K562 (cell line): ENCODE measurements at regions not wholly inside any gene's neighbourhood (a gene's known extent, or its start where the extent isn't known, plus 50 kb on each side); places are given as distances from the start of the nearest gene placed in this dataset.

Source experiments
- ATAC-seq: fragments of 200-7000 bp; cut with Tn5 transposase; 3 replicates; pipeline ENCODE4 v1.9.1; 2020; ENCODE audit warnings: moderate library complexity
- BruUV-seq: library from RNA; stranded (reverse); fragments of 400-500 nt; replicated peaks from 2 replicates; lab custom pipeline; 2021; lab: Mats Ljungman, UMichigan
- CTCF ChIA-PET: fragments of 300-600 bp; formaldehyde crosslinking; extraction: SDS; loops from one replicate; lab custom pipeline; 2021; ENCODE audit warnings: low intra/inter-chr PET ratio; lab: Yijun Ruan, JAX
- POLR2A ChIA-PET: fragments of 300-600, 350-650 bp; sonication (Branson Sonifier 250); formaldehyde crosslinking; extraction: SDS; loops from one replicate; lab custom pipeline; 2021; ENCODE audit warnings: antibody characterized with exemption, inconsistent platforms; lab: Yijun Ruan, JAX
- DNase-seq, 4 experiments: peaks; one replicate each; pipeline versions ENCODE4 v3.0.0 to v3.0.0-alpha.2; 2011 to 2018; ENCODE audit warnings: low spot score in 3 of 4, mixed read lengths in 3 of 4; ENCODE audit errors: extremely low read depth in 1 of 4
- FAIRE-seq: peaks from 2 replicates; lab custom pipeline; 2011; peaks lifted over from hg19 to GRCh38; lab: Jason Lieb, UNC
- H2AFZ ChIP-seq: 2 replicates; pipeline ENCODE4 v1.6.0; 2011; ENCODE audit warnings: low read depth, low read length, control low read depth, inconsistent platforms
- H3K27ac ChIP-seq: fragments of 200-600 bp; 3 replicates; pipeline ENCODE4 v1.8.0; 2011; ENCODE audit warnings: low read depth, mild to moderate bottlenecking, control low read depth, inconsistent platforms, low read length, moderate library complexity, mixed read lengths; ENCODE audit errors: extremely low read depth
- H3K27me3 ChIP-seq, 2 experiments: fragments of 300-600 bp in 1 of 2; 2 replicates in 1 of 2; 3 replicates in 1 of 2; pipeline versions ENCODE4 v1.6.0 to v1.8.0; 2011; ENCODE audit warnings: inconsistent platforms in 2 of 2, low read length in 2 of 2, mild to moderate bottlenecking in 1 of 2, mixed read lengths in 1 of 2, moderate library complexity in 1 of 2; ENCODE audit not compliant: control insufficient read depth in 2 of 2, insufficient read depth in 2 of 2
- H3K36me3 ChIP-seq: fragments of 300-600 bp; 3 replicates; pipeline ENCODE4 v1.8.0; 2011; ENCODE audit warnings: mild to moderate bottlenecking, low read length, inconsistent platforms; ENCODE audit not compliant: control insufficient read depth, insufficient read depth
- H3K4me1 ChIP-seq, 2 experiments: fragments of 200-600 bp in 1 of 2; replicated peaks in 1 of 2; 2 replicates in 1 of 2; 3 replicates in 1 of 2; pipeline versions ENCODE4 v1.5.1 to v1.8.0; 2011; ENCODE audit warnings: inconsistent platforms in 2 of 2, low read length in 2 of 2, mild to moderate bottlenecking in 1 of 2, mixed read lengths in 1 of 2, moderate library complexity in 1 of 2; ENCODE audit not compliant: control insufficient read depth in 2 of 2, insufficient read depth in 2 of 2
- H3K4me2 ChIP-seq: 2 replicates; pipeline ENCODE4 v1.6.1; 2011; ENCODE audit warnings: low read length, control low read depth, inconsistent platforms, mixed read lengths; ENCODE audit not compliant: insufficient read depth
- H3K4me3 ChIP-seq: fragments of 200-600 bp; sonication (generic), shearing (Covaris generic); 2 replicates; pipeline ENCODE4 v1.5.1; 2016; ENCODE audit warnings: control low read depth, inconsistent platforms
- H3K79me2 ChIP-seq: fragments of 200-600 bp; 3 replicates; pipeline ENCODE4 v1.8.0; 2011; ENCODE audit warnings: low read length, inconsistent platforms; ENCODE audit not compliant: control insufficient read depth, insufficient read depth
- H3K9ac ChIP-seq, 2 experiments: 2 replicates each; pipeline versions ENCODE4 v1.6.0 to v1.6.1; 2011; ENCODE audit warnings: low read depth in 2 of 2, low read length in 2 of 2, control low read depth in 1 of 2, inconsistent platforms in 1 of 2, mild to moderate bottlenecking in 1 of 2, mixed read lengths in 1 of 2; ENCODE audit not compliant: insufficient read depth in 1 of 2
- H3K9me1 ChIP-seq: one replicate; pipeline ENCODE4 v1.6.0; 2011; ENCODE audit warnings: inconsistent platforms, mild to moderate bottlenecking, low read length, moderate library complexity; ENCODE audit not compliant: control insufficient read depth, insufficient read depth
- H3K9me3 ChIP-seq: replicated peaks from 2 replicates; pipeline ENCODE4 v1.5.1; 2011; ENCODE audit warnings: low read depth, low read length, inconsistent platforms; ENCODE audit not compliant: control insufficient read depth, insufficient read depth
- H4K20me1 ChIP-seq: replicated peaks from 2 replicates; pipeline ENCODE4 v1.6.1; 2011; ENCODE audit warnings: low read length, inconsistent platforms, mixed read lengths; ENCODE audit not compliant: control insufficient read depth, insufficient read depth
- E2F4 ChIP-seq: sonication (generic); formaldehyde crosslinking; IDR thresholded peaks from 2 replicates; pipeline ENCODE4 v1.8.0; 2022; ENCODE audit warnings: mild to moderate bottlenecking, low read depth, missing genetic modification reagents
- EGR1 ChIP-seq: fragments of 450-650 bp; conservative IDR thresholded peaks from 2 replicates; pipeline ENCODE4 v1.6.1; 2017; ENCODE audit warnings: mild to moderate bottlenecking
- EHMT2 ChIP-seq: fragments of 450-650 bp; IDR thresholded peaks from 2 replicates; pipeline ENCODE4 v1.6.1; 2018; ENCODE audit warnings: antibody characterized with exemption
- GTF2B ChIP-seq: IDR thresholded peaks from 2 replicates; pipeline ENCODE4 v1.6.1; 2011; ENCODE audit not compliant: insufficient read length; ENCODE audit errors: extremely low read depth
- PHF21A ChIP-seq: fragments of 450-650 bp; IDR thresholded peaks from 2 replicates; pipeline ENCODE4 v1.6.1; 2017; ENCODE audit warnings: low read depth, borderline replicate concordance
- PREB ChIP-seq: sonication (generic); formaldehyde crosslinking; IDR thresholded peaks from 2 replicates; pipeline ENCODE4 v1.8.1; 2023; ENCODE audit warnings: mild to moderate bottlenecking, missing genetic modification reagents
- PYGO2 ChIP-seq: fragments of 450-650 bp; IDR thresholded peaks from 2 replicates; pipeline ENCODE4 v1.6.1; 2016; ENCODE audit warnings: mild to moderate bottlenecking, missing genetic modification characterization, moderate library complexity, missing compliant biosample characterization
- ZFP36 ChIP-seq: fragments of 150-350 bp; IDR thresholded peaks from 2 replicates; pipeline ENCODE4 v1.6.1; 2018; ENCODE audit warnings: low read length, low read depth; ENCODE audit not compliant: partially characterized antibody
- ZFX ChIP-seq: sonication (generic); formaldehyde crosslinking; IDR thresholded peaks from 2 replicates; pipeline ENCODE4 v1.8.0; 2022; ENCODE audit warnings: mild to moderate bottlenecking, missing genetic modification reagents, moderate library complexity
- ZHX1 ChIP-seq: fragments of 150-350 bp; conservative IDR thresholded peaks from 2 replicates; pipeline ENCODE4 v1.6.1; 2014; ENCODE audit warnings: low read length
- WGBS: fragments of 100-300 bp; shearing (Covaris generic); methylation state at CpG from one replicate; pipeline ENCODE4 v1.1.6; 2016; ENCODE audit warnings: low coverage, mixed read lengths; ENCODE audit not compliant: insufficient coverage; ENCODE audit errors: missing lambda C conversion rate; 5-methylcytosine and 5-hydroxymethylcytosine counted together
- in situ Hi-C: fragments of 300-500 bp; cut with MboI; formaldehyde crosslinking; loops from 4 replicates; pipeline ENCODE4 v1.15.0; 2018; ENCODE audit warnings: inconsistent platforms, mixed read lengths
- intact Hi-C: fragments of 100-400 bp; cut with micrococcal nuclease; formaldehyde crosslinking; loops from 2 replicates; pipeline ENCODE4 v1.14.2; 2022

GRCh38 chr2:16008856-16009255 is 68.5 kb downstream of the MYCN start:
- no peak overlapping the region for H3K27ac ChIP-seq
- no peaks in the 10 kb centered on the region for H3K9me3 ChIP-seq
- DNase-seq, result no peak
- 4% methylated on average over 6 of the region's 6 CpGs for WGBS
- H2AFZ ChIP-seq, result no peak overlapping the region
- no peaks in the 10 kb centered on the region for H3K79me2 ChIP-seq
- H3K36me3 ChIP-seq, result no peaks in the 10 kb centered on the region
- no peaks in the 10 kb centered on the region for H4K20me1 ChIP-seq
- H3K27me3 ChIP-seq, result peaks cover 3 to 16% of the 10 kb centered on the region in 2 experiments; a peak in 4 of 5 replicates
- BruUV-seq, result no TSS peak
- no peaks in the 10 kb centered on the region for H3K9me1 ChIP-seq
- no peak overlapping the region for H3K4me2 ChIP-seq
- ChIA-PET POLR2A (interaction anchor here (0.5 kb wide), 1 partner anchor 307 kb away, joined by 3 read pairs; no protein-coding TSS in a partner anchor), CTCF (no interaction called here)
- intact Hi-C loops (no loop called here), in situ Hi-C loops (no loop called here)
- no peaks in the 10 kb centered on the region for H3K4me1 ChIP-seq
- no peak for FAIRE-seq
- no peak overlapping the region for H3K9ac ChIP-seq
- TF ChIP-seq E2F4 (CRISPR knock-in tag), result no peak
- peak; percentile 43 for TF ChIP-seq ZFP36
- ATAC-seq, result no peak
- H3K4me3 ChIP-seq, result no peak overlapping the region

- ChIA-PET POLR2A (interaction anchor here (0.5 kb wide), 1 partner anchor 306 kb away, joined by 3 read pairs; no protein-coding TSS in a partner anchor), CTCF (no interaction called here)
- Histone ChIP-seq H3K9ac (no peak overlapping the region), H3K4me1 (no peaks in the 10 kb centered on the region), H4K20me1 (no peaks in the 10 kb centered on the region), H2AFZ (no peak overlapping the region), H3K27me3 (peaks cover 0 to 12% of the 10 kb centered on the region in 2 experiments; a peak in 4 of 5 replicates), H3K36me3 (no peaks in the 10 kb centered on the region), H3K4me2 (no peak overlapping the region), H3K79me2 (no peaks in the 10 kb centered on the region), H3K9me3 (no peaks in the 10 kb centered on the region), H3K27ac (no peak overlapping the region), H3K4me3 (no peak overlapping the region), H3K9me1 (no peaks in the 10 kb centered on the region)
- DNase-seq, result no peak
- 0% methylated on average over 7 of the region's 8 CpGs for WGBS
- intact Hi-C loops, result no loop called here
- no peak for FAIRE-seq
- ATAC-seq, result no peak
- in situ Hi-C loops, result no loop called here
- BruUV-seq, result no TSS peak
- TF ChIP-seq EHMT2, result no peak
- TF ChIP-seq ZFX (CRISPR knock-in tag), result no peak
- no peak for TF ChIP-seq PREB (CRISPR knock-in tag)
- TF ChIP-seq EGR1, result no peak
- TF ChIP-seq PHF21A, result no peak
- no peak for TF ChIP-seq PYGO2 (tag)
- no peak for TF ChIP-seq GTF2B
- TF ChIP-seq ZHX1, result no peak
Measured at GRCh38 chr2:16008331-16008850, 68.0 kb downstream of the MYCN start.
